ENCODE measurements at regions not wholly inside any gene's neighbourhood (a gene's known extent, or its start where the extent isn't known, plus 50 kb on each side); places are given as distances from the start of the nearest gene placed in this dataset.

- no peak for TF ChIP-seq CTCF (IDR thresholded peaks at IDR 0.05; ENCODE audit: extremely low read depth, low read depth, low read length)
- no peaks in the 10 kb centered on the region for H4K20me1 ChIP-seq (ENCODE audit: insufficient read depth, low read length)
- no peaks in the 10 kb centered on the region for H3K79me2 ChIP-seq (ENCODE audit: insufficient read depth, low read length)
- H3K4me1 ChIP-seq (ENCODE audit: insufficient read depth, low read length) = no peaks in the 10 kb centered on the region
- no peak for DNase-seq (ENCODE audit: insufficient read length, low spot score, missing footprints)
- H3K4me2 ChIP-seq (ENCODE audit: insufficient read depth, low read length) = no peak overlapping the region
- no peak overlapping the region for H2AFZ ChIP-seq (ENCODE audit: low read length)
- no peak overlapping the region for H3K27ac ChIP-seq (ENCODE audit: low read depth, low read length)
- no peaks in the 10 kb centered on the region for H3K9me3 ChIP-seq (ENCODE audit: low read depth, low read length)
- H3K27me3 ChIP-seq (ENCODE audit: insufficient read depth, low read length) = no peaks in the 10 kb centered on the region
- H3K4me3 ChIP-seq (ENCODE audit: insufficient read depth, low read length) = no peak overlapping the region
- H3K36me3 ChIP-seq (ENCODE audit: insufficient read depth, low read length) = no peaks in the 10 kb centered on the region
Observed at GRCh38 chr6:44761046-44761445, 373.5 kb downstream of the CDC5L start.

GRCh38 chr6:44762496-44762895 is 375.0 kb downstream of the CDC5L start:
- Histone ChIP-seq H3K27ac (ENCODE audit: low read depth, low read length) (no peak overlapping the region), H3K36me3 (ENCODE audit: insufficient read depth, low read length) (no peaks in the 10 kb centered on the region), H3K4me2 (ENCODE audit: insufficient read depth, low read length) (no peak overlapping the region), H4K20me1 (ENCODE audit: insufficient read depth, low read length) (no peaks in the 10 kb centered on the region), H3K4me1 (ENCODE audit: insufficient read depth, low read length) (no peaks in the 10 kb centered on the region), H3K9me3 (ENCODE audit: low read depth, low read length) (no peaks in the 10 kb centered on the region), H3K4me3 (ENCODE audit: insufficient read depth, low read length) (no peak overlapping the region), H3K27me3 (ENCODE audit: insufficient read depth, low read length) (no peaks in the 10 kb centered on the region), H3K79me2 (ENCODE audit: insufficient read depth, low read length) (no peaks in the 10 kb centered on the region), H2AFZ (ENCODE audit: low read length) (no peak overlapping the region)
- TF ChIP-seq CTCF (IDR thresholded peaks at IDR 0.05; ENCODE audit: extremely low read depth, low read depth, low read length) = no peak
- DNase-seq (ENCODE audit: insufficient read length, low spot score, missing footprints) = no peak

DNA sequence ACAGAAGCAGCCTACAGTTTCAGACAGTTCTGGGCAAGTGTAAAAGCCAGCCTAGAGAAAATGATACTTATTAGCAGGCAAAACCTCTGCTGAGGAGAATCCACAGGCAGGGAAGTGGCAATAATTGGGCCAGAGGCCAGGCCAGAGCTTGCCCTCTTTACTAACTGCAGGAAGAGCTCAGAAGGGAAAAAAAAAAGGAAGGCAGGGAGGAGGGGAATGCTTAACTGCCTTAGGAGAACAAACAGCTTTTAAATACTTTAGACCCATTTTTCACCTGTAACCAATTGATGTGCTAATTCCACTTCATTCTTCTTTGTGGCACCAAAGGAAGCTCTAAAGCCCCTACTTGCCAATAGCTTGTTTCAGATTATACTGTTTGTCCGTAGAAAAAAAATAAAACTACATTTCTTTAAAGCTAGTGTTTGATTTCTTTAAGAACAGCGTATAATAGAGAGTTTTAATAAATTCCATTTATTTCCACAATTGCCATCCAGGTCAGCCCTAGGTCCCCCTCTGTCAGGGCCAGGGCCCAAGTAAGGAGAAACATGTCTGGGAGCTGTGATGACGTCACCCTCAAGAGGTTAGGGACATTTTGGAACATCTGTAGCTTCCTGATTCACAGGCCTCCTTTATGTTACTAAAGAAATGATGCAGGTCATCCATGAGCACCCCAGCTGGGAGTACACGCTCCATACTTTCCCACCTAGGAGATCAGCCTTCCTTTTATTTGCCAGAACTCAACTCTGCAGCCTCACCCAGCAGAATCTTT is 384.3 kb downstream of the CDC5L start:
- H3K79me2 ChIP-seq (ENCODE audit: insufficient read depth, low read length) = no peaks in the 10 kb centered on the region
- no peaks in the 10 kb centered on the region for H3K4me1 ChIP-seq (ENCODE audit: insufficient read depth, low read length)
- no peaks in the 10 kb centered on the region for H3K36me3 ChIP-seq (ENCODE audit: insufficient read depth, low read length)
- no peak for TF ChIP-seq CTCF (IDR thresholded peaks at IDR 0.05; ENCODE audit: extremely low read depth, low read depth, low read length)
- H4K20me1 ChIP-seq (ENCODE audit: insufficient read depth, low read length) = no peaks in the 10 kb centered on the region
- peaks cover 2% of the 10 kb centered on the region for H3K27me3 ChIP-seq (ENCODE audit: insufficient read depth, low read length)
- H3K27ac ChIP-seq (ENCODE audit: low read depth, low read length) = no peak overlapping the region
- H2AFZ ChIP-seq (ENCODE audit: low read length) = no peak overlapping the region
- H3K4me3 ChIP-seq (ENCODE audit: insufficient read depth, low read length) = no peak overlapping the region
- no peak overlapping the region for H3K4me2 ChIP-seq (ENCODE audit: insufficient read depth, low read length)
- H3K9me3 ChIP-seq (ENCODE audit: low read depth, low read length) = no peaks in the 10 kb centered on the region
- peak; percentile 62 for DNase-seq (ENCODE audit: insufficient read length, low spot score, missing footprints)

DNA sequence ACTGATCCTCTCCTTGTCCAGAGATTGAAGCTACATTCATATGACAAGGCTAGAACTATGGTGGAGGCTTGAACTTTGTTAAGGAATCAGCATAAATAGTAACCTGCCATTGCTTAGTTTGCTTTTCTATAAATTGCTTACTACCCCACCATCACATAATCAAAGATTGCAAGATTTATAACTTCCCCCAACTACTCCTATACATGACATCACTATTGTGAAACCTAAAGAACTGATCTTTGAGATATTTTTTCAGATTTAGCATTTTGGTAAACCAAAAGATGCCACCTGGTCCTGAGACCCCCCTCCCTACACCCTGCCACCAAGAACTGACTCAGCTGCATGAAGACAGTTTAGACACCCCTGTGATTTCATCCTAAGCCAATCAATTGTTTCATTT is 385.3 kb downstream of the CDC5L start:
- H3K27me3 ChIP-seq (ENCODE audit: insufficient read depth, low read length) = peaks cover 2% of the 10 kb centered on the region
- H3K4me2 ChIP-seq (ENCODE audit: insufficient read depth, low read length) = no peak overlapping the region
- no peak for TF ChIP-seq CTCF (IDR thresholded peaks at IDR 0.05; ENCODE audit: extremely low read depth, low read depth, low read length)
- no peaks in the 10 kb centered on the region for H4K20me1 ChIP-seq (ENCODE audit: insufficient read depth, low read length)
- no peak for DNase-seq (ENCODE audit: insufficient read length, low spot score, missing footprints)
- H2AFZ ChIP-seq (ENCODE audit: low read length) = no peak overlapping the region
- H3K36me3 ChIP-seq (ENCODE audit: insufficient read depth, low read length) = no peaks in the 10 kb centered on the region
- no peaks in the 10 kb centered on the region for H3K4me1 ChIP-seq (ENCODE audit: insufficient read depth, low read length)
- H3K9me3 ChIP-seq (ENCODE audit: low read depth, low read length) = no peaks in the 10 kb centered on the region
- no peaks in the 10 kb centered on the region for H3K79me2 ChIP-seq (ENCODE audit: insufficient read depth, low read length)
- H3K4me3 ChIP-seq (ENCODE audit: insufficient read depth, low read length) = no peak overlapping the region
- no peak overlapping the region for H3K27ac ChIP-seq (ENCODE audit: low read depth, low read length)

All from osteoblast (primary cell).